GM12878 (cell line): ENCODE measurements at regions not wholly inside any gene's neighbourhood (a gene's known extent, or its start where the extent isn't known, plus 50 kb on each side); places are given as distances from the start of the nearest gene placed in this dataset.

Experiments
- ATAC-seq: fragments of 200-7000 bp; cut with Tn5 transposase; 3 replicates; pipeline ENCODE4 v1.9.1; 2020; ENCODE audit warnings: mild to moderate bottlenecking, moderate library complexity
- BruUV-seq: library from RNA; stranded (reverse); fragments of 400-500 nt; replicated peaks from 2 replicates; lab custom pipeline; 2021; lab: Mats Ljungman, UMichigan
- CTCF ChIA-PET: fragments of 300-600 bp; sonication (Branson Sonifier 250); formaldehyde crosslinking; extraction: SDS; loops from one replicate; lab custom pipeline; 2021; ENCODE audit warnings: inconsistent platforms; lab: Yijun Ruan, JAX
- POLR2A ChIA-PET: fragments of 350-600 bp; formaldehyde crosslinking; extraction: SDS; loops from one replicate; lab custom pipeline; 2021; ENCODE audit warnings: inconsistent platforms; lab: Charles Lee
- RAD21 ChIA-PET: fragments of 300-600 bp; sonication (Branson Sonifier 250); formaldehyde crosslinking; loops from one replicate; lab custom pipeline; 2023; ENCODE audit warnings: antibody characterized with exemption; ENCODE audit not compliant: unreplicated experiment; lab: Charles Lee
- SMC1A ChIA-PET: fragments of 300-600 bp; sonication (Branson Sonifier 250); formaldehyde crosslinking; loops from one replicate; lab custom pipeline; 2023; ENCODE audit not compliant: unreplicated experiment, uncharacterized antibody; lab: Charles Lee
- DNase-seq: peaks from one replicate; pipeline ENCODE4 v3.0.0-alpha.2; 2011; ENCODE audit warnings: low read depth, low spot score
- FAIRE-seq: peaks from 3 replicates; lab custom pipeline; 2011; peaks lifted over from hg19 to GRCh38; lab: Jason Lieb, UNC
- H2AFZ ChIP-seq: 2 replicates; pipeline ENCODE4 v1.6.0; 2011; ENCODE audit warnings: low read depth, low read length, control low read depth; ENCODE audit not compliant: control insufficient read depth
- H3K27ac ChIP-seq: 2 replicates; pipeline ENCODE4 v1.5.1; 2011; ENCODE audit warnings: control low read depth; ENCODE audit not compliant: control insufficient read depth, insufficient read depth
- H3K27me3 ChIP-seq, 2 experiments: replicated peaks in 1 of 2; 2 replicates each; pipeline versions ENCODE4 v1.6.0 to v1.6.1; 2011; ENCODE audit warnings: low read length in 1 of 2; ENCODE audit not compliant: control insufficient read depth in 2 of 2, insufficient read depth in 2 of 2
- H3K36me3 ChIP-seq, 2 experiments: 2 replicates each; pipeline ENCODE4 v1.5.1; 2011; ENCODE audit warnings: low read length in 1 of 2; ENCODE audit not compliant: control insufficient read depth in 2 of 2, insufficient read depth in 2 of 2
- H3K4me1 ChIP-seq: 2 replicates; pipeline ENCODE4 v1.6.1; 2011; ENCODE audit warnings: mild to moderate bottlenecking, low read length, moderate library complexity, mixed read lengths; ENCODE audit not compliant: control insufficient read depth, insufficient read depth
- H3K4me2 ChIP-seq: 2 replicates; pipeline ENCODE4 v1.6.0; 2011; ENCODE audit warnings: control low read depth; ENCODE audit not compliant: control insufficient read depth, insufficient read depth
- H3K4me3 ChIP-seq: fragments of 200-600 bp; sonication (generic); 2 replicates; pipeline ENCODE4 v1.5.1; 2016
- H3K79me2 ChIP-seq: 2 replicates; pipeline ENCODE4 v1.6.0; 2011; ENCODE audit warnings: low read length; ENCODE audit not compliant: control insufficient read depth, insufficient read depth
- H3K9ac ChIP-seq: 2 replicates; pipeline ENCODE4 v1.8.0; 2011; ENCODE audit warnings: low read length, control low read depth, mixed read lengths; ENCODE audit not compliant: control insufficient read depth, insufficient read depth
- H3K9me3 ChIP-seq: replicated peaks from 3 replicates; pipeline ENCODE4 v1.5.1; 2011; ENCODE audit warnings: mild to moderate bottlenecking, low read length; ENCODE audit not compliant: control insufficient read depth, insufficient read depth
- H4K20me1 ChIP-seq: 2 replicates; pipeline ENCODE4 v1.6.0; 2011; ENCODE audit not compliant: control insufficient read depth, insufficient read depth
- CEBPZ ChIP-seq: fragments of 150-350 bp; IDR thresholded peaks from 2 replicates; pipeline ENCODE4 v1.6.1; 2016; ENCODE audit warnings: low read depth, low read length
- CREM ChIP-seq: IDR thresholded peaks from 2 replicates; pipeline ENCODE4 v1.6.1; 2014; ENCODE audit warnings: antibody characterized with exemption, low read depth
- EED ChIP-seq: sonication (generic); IDR thresholded peaks from 2 replicates; pipeline ENCODE4 v1.6.1; 2016; ENCODE audit warnings: antibody characterized with exemption, low read depth
- RAD51 ChIP-seq: fragments of 450-650 bp; IDR thresholded peaks from 2 replicates; pipeline ENCODE4 v1.6.1; 2016; ENCODE audit warnings: moderate library complexity, mild to moderate bottlenecking, inconsistent platforms
- SMARCA5 ChIP-seq: fragments of 450-650 bp; IDR thresholded peaks from 2 replicates; pipeline ENCODE4 v1.6.1; 2017; ENCODE audit warnings: mild to moderate bottlenecking
- SMC3 ChIP-seq: IDR thresholded peaks from 2 replicates; pipeline ENCODE4 v1.6.1; 2011; ENCODE audit warnings: low read length, improper control_type of control experiment, borderline replicate concordance
- STAT3 ChIP-seq: IDR thresholded peaks from 2 replicates; pipeline ENCODE4 v1.6.1; 2011; ENCODE audit warnings: low read depth, low read length, improper control_type of control experiment
- SUZ12 ChIP-seq: fragments of 200-600 bp; sonication (generic); IDR thresholded peaks from one replicate; pipeline ENCODE4 v1.6.1; 2018; ENCODE audit warnings: antibody characterized with exemption, mild to moderate bottlenecking; ENCODE audit not compliant: unreplicated experiment
- YBX1 ChIP-seq: fragments of 450-650 bp; IDR thresholded peaks from 2 replicates; pipeline ENCODE4 v1.6.1; 2016; ENCODE audit warnings: antibody characterized with exemption
- ZNF207 ChIP-seq: fragments of 450-650 bp; IDR thresholded peaks from 2 replicates; pipeline ENCODE4 v1.6.1; 2014; ENCODE audit warnings: antibody characterized with exemption, mild to moderate bottlenecking, borderline replicate concordance
- WGBS: methylation state at CpG from one replicate; pipeline ENCODE4 v1.1.6; 2016; ENCODE audit warnings: low lambda C conversion rate; ENCODE audit not compliant: insufficient replicate concordance, insufficient coverage; ENCODE audit errors: missing lambda C conversion rate; 5-methylcytosine and 5-hydroxymethylcytosine counted together
- in situ Hi-C: fragments of 300-500 bp; cut with MboI; formaldehyde crosslinking; loops from 9 replicates; pipeline ENCODE4 v1.14.3; 2018; ENCODE audit warnings: mixed read lengths
- intact Hi-C: fragments of 100-400 bp; cut with micrococcal nuclease; formaldehyde crosslinking; loops from one replicate; pipeline ENCODE4 v1.14.2; 2022; ENCODE audit not compliant: unreplicated experiment
- TF ChIP-seq, protein P1 (sequence below): IDR thresholded peaks from 2 replicates; pipeline ENCODE4 v1.6.1; 2011; ENCODE audit warnings: borderline replicate concordance, low read depth, mild to moderate bottlenecking, moderate library complexity, mixed read lengths, low read length; ENCODE audit not compliant: insufficient read depth; ENCODE audit errors: extremely low read length

DNA sequence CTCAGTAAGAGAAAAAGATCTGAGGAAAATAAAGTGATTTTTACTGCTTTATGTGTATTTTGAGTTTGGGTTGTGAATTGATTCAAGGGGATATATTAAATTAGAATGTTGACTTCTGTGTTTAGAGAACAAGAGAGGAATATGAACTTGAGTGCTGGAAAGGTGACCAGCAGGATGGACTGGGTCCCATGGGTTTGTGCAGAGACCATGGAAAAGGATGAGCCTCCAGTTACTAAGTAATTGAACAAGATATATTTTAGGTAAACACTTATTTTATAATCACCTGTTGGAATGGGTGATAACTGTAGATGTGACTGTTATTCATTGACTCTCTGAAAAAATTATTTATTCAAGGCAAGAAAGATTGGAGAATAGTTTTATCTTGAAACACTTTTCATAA lies 82.0 kb upstream of the TOP3B start (continued):
- TF ChIP-seq STAT3: no peak
- TF ChIP-seq, all 136 proteins: peak for 0

- Histone ChIP-seq H3K9me3 (no peaks in the 10 kb centered on the region), H3K4me2 (no peak overlapping the region), H3K36me3 (no peaks in the 10 kb centered on the region), H2AFZ (no peak overlapping the region), H4K20me1 (no peaks in the 10 kb centered on the region), H3K9ac (no peak overlapping the region), H3K27me3 (no peaks in the 10 kb centered on the region), H3K4me3 (no peak overlapping the region), H3K79me2 (no peaks in the 10 kb centered on the region), H3K4me1 (peaks cover 15% of the 10 kb centered on the region), H3K27ac (no peak overlapping the region)
- intact Hi-C loops (loop anchor here (5.0 to 10.0 kb wide), 2 partner anchors 95 to 892 kb away; no protein-coding TSS in a partner anchor), in situ Hi-C loops (no loop called here)
- TF ChIP-seq SUZ12 (no peak), SMARCA5 (no peak), CEBPZ (no peak), CREM (no peak), YBX1 (no peak), ZNF207 (no peak), SMC3 (no peak), RAD51 (no peak), EED (no peak)
- TF ChIP-seq, protein P1, sequence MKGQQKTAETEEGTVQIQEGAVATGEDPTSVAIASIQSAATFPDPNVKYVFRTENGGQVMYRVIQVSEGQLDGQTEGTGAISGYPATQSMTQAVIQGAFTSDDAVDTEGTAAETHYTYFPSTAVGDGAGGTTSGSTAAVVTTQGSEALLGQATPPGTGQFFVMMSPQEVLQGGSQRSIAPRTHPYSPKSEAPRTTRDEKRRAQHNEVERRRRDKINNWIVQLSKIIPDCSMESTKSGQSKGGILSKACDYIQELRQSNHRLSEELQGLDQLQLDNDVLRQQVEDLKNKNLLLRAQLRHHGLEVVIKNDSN: no peak
- FAIRE-seq: no peak
- no TSS peak for BruUV-seq
- no peak for ATAC-seq
- ChIA-PET SMC1A (interaction anchor here (1.5 to 6.9 kb wide), 15 partner anchors 8 to 893 kb away, joined by 5 to 76 read pairs (median 16); no protein-coding TSS in a partner anchor), RAD21 (interaction anchor here (1.0 to 6.2 kb wide), 10 partner anchors 20 to 894 kb away, joined by 3 to 76 read pairs (median 22); no protein-coding TSS in a partner anchor), POLR2A (interaction anchor here (0.6 to 1.0 kb wide), 2 partner anchors 8 to 79 kb away, joined by 3 read pairs; no protein-coding TSS in a partner anchor), CTCF (interaction anchor here (1.0 to 7.6 kb wide), 22 partner anchors 7 to 893 kb away, joined by 3 to 177 read pairs (median 12); partner anchors contain the start of gene TOP3B)
- WGBS: 83% methylated on average over 2 of the region's 2 CpGs
- no peak for DNase-seq
These were observed 79.8 kb upstream of the TOP3B start for GRCh38 chr22:22062306-22062793.
